Activated T-helper 2 cell treated with anti-CD3 and anti-CD28 coated beads, Interferon-gamma antibody, Interleukin-2, Interleukin-4, amounts not matched to agents 10 μg/mL and 5 μg/mL and 100 μg/mL, durations not matched to agents 14 hours and 24 hours and 36 hours (primary cell): ENCODE measurements at regions not wholly inside any gene's neighbourhood (a gene's known extent, or its start where the extent isn't known, plus 50 kb on each side); places are given as distances from the start of the nearest gene placed in this dataset.

Source experiments
- DNase-seq: peaks from one replicate; pipeline ENCODE4 v3.0.0; 2021; ENCODE audit warnings: low spot score
- H3K27ac Mint-ChIP-seq: one replicate; pipeline ENCODE4 v1.8.0; 2021; ENCODE audit warnings: mixed read lengths
- H3K27me3 Mint-ChIP-seq: one replicate; pipeline ENCODE4 v1.8.0; 2021; ENCODE audit warnings: low read depth, mixed read lengths
- H3K36me3 Mint-ChIP-seq: one replicate; pipeline ENCODE4 v1.8.0; 2021; ENCODE audit warnings: low read depth, mixed read lengths
- H3K4me1 Mint-ChIP-seq: one replicate; pipeline ENCODE4 v1.8.0; 2021; ENCODE audit warnings: low read depth, mixed read lengths
- H3K4me3 Mint-ChIP-seq: one replicate; pipeline ENCODE4 v1.8.0; 2021; ENCODE audit warnings: low read depth, mild to moderate bottlenecking, moderate library complexity, mixed read lengths
- H3K9me3 Mint-ChIP-seq: one replicate; pipeline ENCODE4 v1.8.0; 2021; ENCODE audit warnings: mixed read lengths
- intact Hi-C: fragments of 100-400 bp; cut with micrococcal nuclease; formaldehyde crosslinking; loops from one replicate; pipeline ENCODE4 v1.15.1; 2023

GRCh38 chr19:31223740-31224534, 125.3 kb downstream of the TSHZ3 start:
- peaks cover 4% of the 10 kb centered on the region for H3K27me3 Mint-ChIP-seq
- no peak overlapping the region for H3K4me3 Mint-ChIP-seq
- peaks cover 16% of the 10 kb centered on the region for H3K9me3 Mint-ChIP-seq
- no peak for DNase-seq
- intact Hi-C loops = no loop called here
- H3K36me3 Mint-ChIP-seq = no peaks in the 10 kb centered on the region
- H3K27ac Mint-ChIP-seq = no peak overlapping the region
- H3K4me1 Mint-ChIP-seq = peaks cover 9% of the 10 kb centered on the region

- intact Hi-C loops = no loop called here
- Mint-ChIP-seq H3K27ac (no peak overlapping the region), H3K4me3 (no peak overlapping the region), H3K27me3 (no peaks in the 10 kb centered on the region), H3K9me3 (peaks cover 8% of the 10 kb centered on the region), H3K4me1 (peaks cover 10% of the 10 kb centered on the region), H3K36me3 (no peaks in the 10 kb centered on the region)
- DNase-seq = peak; percentile 14
Observed at GRCh38 chr19:31220540-31220939, 128.7 kb downstream of the TSHZ3 start.

- DNase-seq = no peak
- Mint-ChIP-seq H3K27ac (peak overlapping the region; percentile 96), H3K4me1 (peaks cover 27% of the 10 kb centered on the region), H3K36me3 (peaks cover 4% of the 10 kb centered on the region), H3K4me3 (no peak overlapping the region), H3K9me3 (no peaks in the 10 kb centered on the region), H3K27me3 (no peaks in the 10 kb centered on the region)
- intact Hi-C loops = loop anchor here (5.0 to 10.0 kb wide), 2 partner anchors 142 to 1130 kb away; partner anchors contain the start of gene ZNF507
Observed at GRCh38 chr19:31214997-31215396, 134.2 kb downstream of the TSHZ3 start.

- Mint-ChIP-seq H3K4me1 (peaks cover 28% of the 10 kb centered on the region), H3K9me3 (no peaks in the 10 kb centered on the region), H3K27ac (peak overlapping the region; percentile 96), H3K4me3 (peak overlapping the region; percentile 72), H3K36me3 (peaks cover 4% of the 10 kb centered on the region), H3K27me3 (no peaks in the 10 kb centered on the region)
- DNase-seq = peak; percentile 89
- intact Hi-C loops = loop anchor here (5.0 to 10.0 kb wide), 2 partner anchors 143 to 1131 kb away; partner anchors contain the start of gene ZNF507
Observed at GRCh38 chr19:31214086-31214485, 135.2 kb downstream of the TSHZ3 start.

GRCh38 chr19:31211088-31211487, 138.1 kb downstream of the TSHZ3 start:
- Mint-ChIP-seq H3K27ac (no peak overlapping the region), H3K9me3 (no peaks in the 10 kb centered on the region), H3K4me1 (peaks cover 26% of the 10 kb centered on the region), H3K4me3 (no peak overlapping the region), H3K36me3 (peaks cover 4% of the 10 kb centered on the region), H3K27me3 (peaks cover 4% of the 10 kb centered on the region)
- no peak for DNase-seq
- intact Hi-C loops = loop anchor here (5.0 to 10.0 kb wide), 2 partner anchors 146 to 1134 kb away; partner anchors contain the start of gene ZNF507

GRCh38 chr19:31205887-31206518, 143.2 kb downstream of the TSHZ3 start:
- H3K9me3 Mint-ChIP-seq = peaks cover 4% of the 10 kb centered on the region
- H3K4me1 Mint-ChIP-seq = peaks cover 6% of the 10 kb centered on the region
- H3K4me3 Mint-ChIP-seq = no peak overlapping the region

GRCh38 chr19:31204115-31204514, 145.1 kb downstream of the TSHZ3 start:
- Mint-ChIP-seq H3K4me3 (no peak overlapping the region), H3K36me3 (no peaks in the 10 kb centered on the region), H3K9me3 (peaks cover 4% of the 10 kb centered on the region), H3K27me3 (peaks cover 33% of the 10 kb centered on the region), H3K27ac (no peak overlapping the region), H3K4me1 (no peaks in the 10 kb centered on the region)
- no peak for DNase-seq
- intact Hi-C loops = no loop called here

More at GRCh38 chr19:31205887-31206518, 143.2 kb downstream of the TSHZ3 start:
- no peak overlapping the region for H3K27ac Mint-ChIP-seq
- H3K27me3 Mint-ChIP-seq = peaks cover 25% of the 10 kb centered on the region
- H3K36me3 Mint-ChIP-seq = no peaks in the 10 kb centered on the region
- intact Hi-C loops = no loop called here
- DNase-seq = no peak

- no peaks in the 10 kb centered on the region for H3K36me3 Mint-ChIP-seq
- peaks cover 4% of the 10 kb centered on the region for H3K9me3 Mint-ChIP-seq
- H3K4me3 Mint-ChIP-seq = no peak overlapping the region
- no peaks in the 10 kb centered on the region for H3K4me1 Mint-ChIP-seq
- H3K27ac Mint-ChIP-seq = no peak overlapping the region
- intact Hi-C loops = no loop called here
- H3K27me3 Mint-ChIP-seq = peaks cover 6% of the 10 kb centered on the region
- DNase-seq = no peak
Observed at GRCh38 chr19:31185261-31185660, 164.0 kb downstream of the TSHZ3 start.

- Mint-ChIP-seq H3K9me3 (no peaks in the 10 kb centered on the region), H3K36me3 (no peaks in the 10 kb centered on the region), H3K27me3 (no peaks in the 10 kb centered on the region), H3K4me1 (no peaks in the 10 kb centered on the region), H3K4me3 (no peak overlapping the region), H3K27ac (no peak overlapping the region)
- DNase-seq = no peak
- intact Hi-C loops = no loop called here
Observed at GRCh38 chr19:31181535-31181934, 167.7 kb downstream of the TSHZ3 start.

- H3K9me3 Mint-ChIP-seq = no peaks in the 10 kb centered on the region
- DNase-seq = no peak
- H3K4me1 Mint-ChIP-seq = no peaks in the 10 kb centered on the region
- no peak overlapping the region for H3K27ac Mint-ChIP-seq
- intact Hi-C loops = no loop called here
- H3K4me3 Mint-ChIP-seq = no peak overlapping the region
- no peaks in the 10 kb centered on the region for H3K27me3 Mint-ChIP-seq
- no peaks in the 10 kb centered on the region for H3K36me3 Mint-ChIP-seq
Observed at GRCh38 chr19:31180907-31181306, 168.3 kb downstream of the TSHZ3 start.

- no peaks in the 10 kb centered on the region for H3K36me3 Mint-ChIP-seq
- H3K27ac Mint-ChIP-seq = no peak overlapping the region
- DNase-seq = no peak
- H3K27me3 Mint-ChIP-seq = no peaks in the 10 kb centered on the region
- no peaks in the 10 kb centered on the region for H3K4me1 Mint-ChIP-seq
- no peak overlapping the region for H3K4me3 Mint-ChIP-seq
- intact Hi-C loops = no loop called here
- no peaks in the 10 kb centered on the region for H3K9me3 Mint-ChIP-seq
Observed at GRCh38 chr19:31179471-31179852, 169.8 kb downstream of the TSHZ3 start.

GRCh38 chr19:31178833-31179470, 170.3 kb downstream of the TSHZ3 start:
- Mint-ChIP-seq H3K9me3 (no peaks in the 10 kb centered on the region), H3K4me3 (no peak overlapping the region), H3K36me3 (no peaks in the 10 kb centered on the region), H3K27me3 (no peaks in the 10 kb centered on the region), H3K27ac (no peak overlapping the region), H3K4me1 (no peaks in the 10 kb centered on the region)
- DNase-seq = no peak
- intact Hi-C loops = no loop called here

- no peaks in the 10 kb centered on the region for H3K27me3 Mint-ChIP-seq
- no peak overlapping the region for H3K27ac Mint-ChIP-seq
- no peaks in the 10 kb centered on the region for H3K4me1 Mint-ChIP-seq
- H3K4me3 Mint-ChIP-seq = no peak overlapping the region
- intact Hi-C loops = no loop called here
- H3K9me3 Mint-ChIP-seq = no peaks in the 10 kb centered on the region
- DNase-seq = no peak
- H3K36me3 Mint-ChIP-seq = no peaks in the 10 kb centered on the region
Observed at GRCh38 chr19:31177246-31177645, 172.0 kb downstream of the TSHZ3 start.
